CD4-positive, alpha-beta T cell (primary cell): ENCODE measurements at regions not wholly inside any gene's neighbourhood (a gene's known extent, or its start where the extent isn't known, plus 50 kb on each side); places are given as distances from the start of the nearest gene placed in this dataset.

Source experiments
- ATAC-seq: fragments of 200-7000 bp; cut with Tn5 transposase; one replicate; pipeline ENCODE4 v1.10.0; 2022; ENCODE audit warnings: mild to moderate bottlenecking; ENCODE audit not compliant: poor library complexity
- CTCF ChIA-PET: fragments of 350-600 bp; sonication (Branson Sonifier 250); formaldehyde crosslinking; loops from one replicate; lab custom pipeline; 2021; ENCODE audit warnings: antibody characterized with exemption, inconsistent platforms; lab: Charles Lee
- POLR2A ChIA-PET: fragments of 350-600 bp; sonication (Branson Sonifier 250); formaldehyde crosslinking; loops from one replicate; lab custom pipeline; 2021; ENCODE audit warnings: antibody characterized with exemption, inconsistent platforms; lab: Charles Lee
- DNase-seq, 14 experiments: peaks; one replicate each; pipeline ENCODE4 v3.0.0-alpha.2; 2013 to 2020; ENCODE audit warnings: mixed read lengths in 2 of 14
- H3K27ac ChIP-seq, 2 donors: one replicate each; pipeline versions ENCODE4 v1.5.1 to v1.7.0; 2013; ENCODE audit warnings: low read length in 2 of 2, low read depth in 1 of 2, mild to moderate bottlenecking in 1 of 2
- H3K27me3 ChIP-seq, 2 experiments: 1 replicate in 1 of 2; 2 replicates in 1 of 2; pipeline versions ENCODE4 v1.6.1 to v1.7.0; 2013; ENCODE audit warnings: low read length in 2 of 2, control low read depth in 1 of 2, mild to moderate bottlenecking in 1 of 2, moderate library complexity in 1 of 2; ENCODE audit not compliant: insufficient read depth in 2 of 2, control insufficient read depth in 1 of 2
- H3K36me3 ChIP-seq: one replicate; pipeline ENCODE4 v1.6.1; 2013; ENCODE audit warnings: low read length, control low read depth; ENCODE audit not compliant: insufficient read depth
- H3K4me1 ChIP-seq: one replicate; pipeline ENCODE4 v1.6.1; 2013; ENCODE audit warnings: low read length, control low read depth; ENCODE audit not compliant: insufficient read depth
- H3K4me3 ChIP-seq: one replicate; pipeline ENCODE4 v1.5.1; 2013; ENCODE audit warnings: mild to moderate bottlenecking, low read length, moderate library complexity
- H3K9me3 ChIP-seq, 2 experiments: 1 replicate in 1 of 2; 2 replicates in 1 of 2; pipeline versions ENCODE4 v1.6.1 to v1.7.0; 2013; ENCODE audit warnings: low read length in 2 of 2, mild to moderate bottlenecking in 2 of 2, control low read depth in 1 of 2, moderate library complexity in 1 of 2; ENCODE audit not compliant: control insufficient read depth in 1 of 2, insufficient read depth in 1 of 2
- H3K27ac Mint-ChIP-seq: one replicate; pipeline ENCODE4 v1.8.0; 2020; ENCODE audit warnings: mixed read lengths
- H3K27me3 Mint-ChIP-seq: one replicate; pipeline ENCODE4 v1.8.0; 2021; ENCODE audit warnings: mixed read lengths
- H3K36me3 Mint-ChIP-seq: one replicate; pipeline ENCODE4 v1.8.0; 2021; ENCODE audit warnings: low read depth, mixed read lengths
- H3K4me1 Mint-ChIP-seq: one replicate; pipeline ENCODE4 v1.8.0; 2021; ENCODE audit warnings: low read depth, mixed read lengths
- H3K4me3 Mint-ChIP-seq: one replicate; pipeline ENCODE4 v1.8.0; 2020; ENCODE audit warnings: mild to moderate bottlenecking, mixed read lengths
- H3K9me3 Mint-ChIP-seq: one replicate; pipeline ENCODE4 v1.8.0; 2020; ENCODE audit warnings: mixed read lengths
- CTCF ChIP-seq: fragments of 200-600 bp; IDR thresholded peaks from one replicate; pipeline ENCODE4 v1.8.0; 2022; ENCODE audit warnings: antibody characterized with exemption, mild to moderate bottlenecking
- intact Hi-C, 2 experiments: fragments of 100-400 bp; cut with DNase I in 1 of 2; cut with micrococcal nuclease in 1 of 2; formaldehyde crosslinking; loops; one replicate each; pipeline versions ENCODE4 v1.15.1 to v1.9.0; 2023 to 2025; cut with DNase I, micrococcal nuclease

GRCh38 chr4:124913237-124913636, 200.7 kb upstream of the ANKRD50 start:
- ChIA-PET CTCF (no interaction called here), POLR2A (no interaction called here)
- Mint-ChIP-seq H3K27ac (no peak overlapping the region), H3K4me1 (no peaks in the 10 kb centered on the region), H3K9me3 (peaks cover 15% of the 10 kb centered on the region), H3K27me3 (no peaks in the 10 kb centered on the region), H3K36me3 (no peaks in the 10 kb centered on the region), H3K4me3 (no peak overlapping the region)
- no peak for TF ChIP-seq CTCF
- intact Hi-C loops, result no loop called here
- H3K9me3 ChIP-seq, result peaks cover 0 to 6% of the 10 kb centered on the region in 2 experiments
- H3K27me3 ChIP-seq, result no peaks in the 10 kb centered on the region
- no peak for ATAC-seq
- no peak for DNase-seq
- H3K36me3 ChIP-seq, result no peaks in the 10 kb centered on the region
- H3K4me3 ChIP-seq, result no peak overlapping the region
- no peaks in the 10 kb centered on the region for H3K4me1 ChIP-seq
- no peak overlapping the region for H3K27ac ChIP-seq

DNA sequence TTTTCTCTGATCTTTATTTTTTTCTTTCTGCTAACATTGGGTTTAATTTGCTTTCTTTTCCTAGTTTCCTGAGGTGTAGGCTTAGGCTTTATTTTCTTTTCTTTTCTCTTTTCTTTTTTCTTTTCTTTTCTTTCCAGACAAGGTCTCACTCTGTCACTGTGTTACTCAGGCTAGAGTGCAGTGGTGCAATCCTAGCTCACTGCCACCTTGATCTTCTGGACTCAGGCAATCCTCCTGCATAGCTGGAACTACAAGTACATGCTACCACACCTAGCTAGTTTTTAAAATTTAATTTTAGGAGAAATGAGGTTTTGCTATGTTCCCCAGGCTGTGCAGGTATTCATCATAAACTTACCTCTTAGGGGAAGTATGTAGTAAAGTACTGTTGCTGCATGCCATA, 197.8 kb upstream of the ANKRD50 start:
- Mint-ChIP-seq H3K27me3 (no peaks in the 10 kb centered on the region), H3K4me3 (no peak overlapping the region), H3K9me3 (peaks cover 15% of the 10 kb centered on the region), H3K36me3 (no peaks in the 10 kb centered on the region), H3K4me1 (no peaks in the 10 kb centered on the region), H3K27ac (no peak overlapping the region)
- ChIA-PET POLR2A (no interaction called here), CTCF (no interaction called here)
- no peak overlapping the region for H3K4me3 ChIP-seq
- no peaks in the 10 kb centered on the region for H3K27me3 ChIP-seq
- H3K4me1 ChIP-seq, result no peaks in the 10 kb centered on the region
- TF ChIP-seq CTCF, result no peak
- H3K9me3 ChIP-seq, result peaks cover 0 to 6% of the 10 kb centered on the region in 2 experiments
- no peak for DNase-seq
- no peaks in the 10 kb centered on the region for H3K36me3 ChIP-seq
- ATAC-seq, result no peak
- no peak overlapping the region for H3K27ac ChIP-seq
- intact Hi-C loops, result no loop called here

- Mint-ChIP-seq H3K27me3 (no peaks in the 10 kb centered on the region), H3K27ac (no peak overlapping the region), H3K4me3 (no peak overlapping the region), H3K4me1 (no peaks in the 10 kb centered on the region), H3K36me3 (no peaks in the 10 kb centered on the region), H3K9me3 (peaks cover 12% of the 10 kb centered on the region)
- Histone ChIP-seq H3K4me1 (no peaks in the 10 kb centered on the region), H3K27ac (no peak overlapping the region), H3K4me3 (no peak overlapping the region), H3K36me3 (no peaks in the 10 kb centered on the region), H3K27me3 (no peaks in the 10 kb centered on the region), H3K9me3 (peaks cover 0 to 6% of the 10 kb centered on the region in 2 experiments)
- intact Hi-C loops, result no loop called here
- CTCF ChIA-PET, result no interaction called here
- DNase-seq, result no peak
- TF ChIP-seq CTCF, result no peak
- POLR2A ChIA-PET, result no interaction called here
- no peak for ATAC-seq
Observed at GRCh38 chr4:124907881-124908280, 195.3 kb upstream of the ANKRD50 start.
